ENCODE measurements at regions not wholly inside any gene's neighbourhood (a gene's known extent, or its start where the extent isn't known, plus 50 kb on each side); places are given as distances from the start of the nearest gene placed in this dataset.

DNA sequence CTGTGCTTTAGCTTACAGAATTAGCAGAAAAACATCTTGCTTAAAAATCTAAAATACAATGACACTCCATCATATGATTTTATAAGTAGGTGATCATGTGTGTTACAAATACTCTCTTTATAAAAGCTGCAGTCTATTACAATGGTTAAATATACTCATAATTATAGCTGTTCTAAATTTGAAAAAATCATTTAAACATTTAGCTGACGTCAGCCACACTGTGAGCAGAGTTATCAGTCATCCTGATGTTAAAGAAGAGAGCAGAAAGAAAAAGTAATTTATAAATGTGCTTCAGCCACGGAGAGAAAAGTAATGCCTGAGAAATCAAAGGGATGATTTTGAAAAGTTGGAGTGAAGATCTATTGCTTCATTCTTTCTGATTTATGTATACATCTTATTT lies 1325.9 kb upstream of the B3GALT2 start:
- FAIRE-seq (no peak), DNase-seq (ENCODE audit: low read depth, low spot score) (no peak)
- Histone ChIP-seq H3K4me1 (ENCODE audit: control insufficient read depth, extremely low read depth, insufficient read depth, low read length) (no peaks in the 10 kb centered on the region), H3K79me2 (ENCODE audit: control insufficient read depth, insufficient read depth, low read length) (no peaks in the 10 kb centered on the region), H4K20me1 (replicated peaks; ENCODE audit: control insufficient read depth, extremely low read depth, insufficient read depth, low read length) (no peaks in the 10 kb centered on the region), H3K27me3 (ENCODE audit: control insufficient read depth in 2 of 2, insufficient read depth in 2 of 2, low read length in 2 of 2) (no peaks in the 10 kb centered on the region), H3K9ac (replicated peaks; ENCODE audit: extremely low read depth, insufficient read depth, low read length) (no peak overlapping the region), H3K4me3 (replicated peaks in 1 of 3; ENCODE audit: insufficient read depth in 1 of 3, low read depth in 1 of 3, low read length in 3 of 3) (no peak overlapping the region), H3K27ac (ENCODE audit: insufficient read depth, low read depth, low read length) (no peak overlapping the region), H3K4me2 (ENCODE audit: insufficient read depth, low read length) (no peak overlapping the region), H2AFZ (ENCODE audit: low read depth, low read length) (no peak overlapping the region), H3K9me3 (replicated peaks; ENCODE audit: control insufficient read depth, insufficient read depth, low read length) (no peaks in the 10 kb centered on the region), H3K36me3 (ENCODE audit: control insufficient read depth in 2 of 2, extremely low read depth in 1 of 2, insufficient read depth in 2 of 2, low read length in 2 of 2) (no peaks in the 10 kb centered on the region), H3K9me1 (replicated peaks; ENCODE audit: control insufficient read depth, extremely low read depth, insufficient read depth, low read length) (no peaks in the 10 kb centered on the region)
- CTCF ChIA-PET: no interaction called here
- POLR2A ChIA-PET: no interaction called here
- dilution Hi-C loops (cut with MboI; ENCODE audit: extremely low pct_ligation_motif_present, low sequenced_read_pairs): no loop called here
- intact Hi-C loops (cut with micrococcal nuclease): no loop called here
- TF ChIP-seq POLR2AphosphoS5 (IDR thresholded peaks at IDR 0.05; ENCODE audit: insufficient read depth, low read depth, low read length) (no peak), JUN (IDR thresholded peaks at IDR 0.05; ENCODE audit: borderline replicate concordance, insufficient read depth, insufficient read length, low read depth) (no peak), FOS (IDR thresholded peaks at IDR 0.05; ENCODE audit: borderline replicate concordance, insufficient read depth, low read length) (no peak), POLR2A (IDR thresholded peaks at IDR 0.05; ENCODE audit: low read depth, low read length) (no peak), MYC (IDR thresholded peaks at IDR 0.05; ENCODE audit: low read depth, low read length) (no peak), EZH2 (IDR thresholded peaks at IDR 0.05; ENCODE audit: borderline replicate concordance, low read depth, low read length, severe bottlenecking) (no peak), GATA2 (IDR thresholded peaks at IDR 0.05; ENCODE audit: insufficient read depth, insufficient read length, low read depth, low read length) (no peak)
- TF ChIP-seq, protein P1, sequence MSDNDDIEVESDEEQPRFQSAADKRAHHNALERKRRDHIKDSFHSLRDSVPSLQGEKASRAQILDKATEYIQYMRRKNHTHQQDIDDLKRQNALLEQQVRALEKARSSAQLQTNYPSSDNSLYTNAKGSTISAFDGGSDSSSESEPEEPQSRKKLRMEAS (IDR thresholded peaks at IDR 0.05; ENCODE audit: insufficient read depth, insufficient read length): no peak
- TF ChIP-seq, protein P2, sequence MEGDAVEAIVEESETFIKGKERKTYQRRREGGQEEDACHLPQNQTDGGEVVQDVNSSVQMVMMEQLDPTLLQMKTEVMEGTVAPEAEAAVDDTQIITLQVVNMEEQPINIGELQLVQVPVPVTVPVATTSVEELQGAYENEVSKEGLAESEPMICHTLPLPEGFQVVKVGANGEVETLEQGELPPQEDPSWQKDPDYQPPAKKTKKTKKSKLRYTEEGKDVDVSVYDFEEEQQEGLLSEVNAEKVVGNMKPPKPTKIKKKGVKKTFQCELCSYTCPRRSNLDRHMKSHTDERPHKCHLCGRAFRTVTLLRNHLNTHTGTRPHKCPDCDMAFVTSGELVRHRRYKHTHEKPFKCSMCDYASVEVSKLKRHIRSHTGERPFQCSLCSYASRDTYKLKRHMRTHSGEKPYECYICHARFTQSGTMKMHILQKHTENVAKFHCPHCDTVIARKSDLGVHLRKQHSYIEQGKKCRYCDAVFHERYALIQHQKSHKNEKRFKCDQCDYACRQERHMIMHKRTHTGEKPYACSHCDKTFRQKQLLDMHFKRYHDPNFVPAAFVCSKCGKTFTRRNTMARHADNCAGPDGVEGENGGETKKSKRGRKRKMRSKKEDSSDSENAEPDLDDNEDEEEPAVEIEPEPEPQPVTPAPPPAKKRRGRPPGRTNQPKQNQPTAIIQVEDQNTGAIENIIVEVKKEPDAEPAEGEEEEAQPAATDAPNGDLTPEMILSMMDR (IDR thresholded peaks at IDR 0.05; ENCODE audit: extremely low read depth in 1 of 2, insufficient read depth in 1 of 2, low read depth in 1 of 2, low read length in 2 of 2): no peak
- BruUV-seq (replicated peaks): no TSS peak
